ENCODE measurements at regions not wholly inside any gene's neighbourhood (a gene's known extent, or its start where the extent isn't known, plus 50 kb on each side); places are given as distances from the start of the nearest gene placed in this dataset.
A peak's percentile ranks its signal among the peaks of the same experiment; 100 is the strongest.

- in situ Hi-C loops (cut with HindIII; ENCODE audit: low sequenced_read_pairs): no loop called here
- no peak for DNase-seq (ENCODE audit: low spot score)
Observed at GRCh38 chr4:38560768-38561558, 103.0 kb upstream of the KLF3 start.

- in situ Hi-C loops (cut with HindIII; ENCODE audit: low sequenced_read_pairs): no loop called here
- DNase-seq (ENCODE audit: low spot score): no peak
Observed at GRCh38 chr4:38562751-38563198, 101.2 kb upstream of the KLF3 start.

- in situ Hi-C loops (cut with HindIII; ENCODE audit: low sequenced_read_pairs): no loop called here
- peak; percentile 40 for DNase-seq (ENCODE audit: low spot score)
Observed at GRCh38 chr4:38563707-38564495, 100.1 kb upstream of the KLF3 start.

GRCh38 chr4:38565271-38566199 is 98.5 kb upstream of the KLF3 start:
- no peak for DNase-seq (ENCODE audit: low spot score)
- in situ Hi-C loops (cut with HindIII; ENCODE audit: low sequenced_read_pairs): no loop called here

GRCh38 chr4:38566806-38567398 is 97.1 kb upstream of the KLF3 start:
- in situ Hi-C loops (cut with HindIII; ENCODE audit: low sequenced_read_pairs): no loop called here

GRCh38 chr4:38567457-38567856 is 96.5 kb upstream of the KLF3 start:
- no peak for DNase-seq (ENCODE audit: low spot score)
- in situ Hi-C loops (cut with HindIII; ENCODE audit: low sequenced_read_pairs): no loop called here

More at GRCh38 chr4:38566806-38567398, 97.1 kb upstream of the KLF3 start:
- DNase-seq (ENCODE audit: low spot score): no peak

- no peak for DNase-seq (ENCODE audit: low spot score)
- in situ Hi-C loops (cut with HindIII; ENCODE audit: low sequenced_read_pairs): no loop called here
Observed at GRCh38 chr4:38568768-38569167, 95.2 kb upstream of the KLF3 start.

GRCh38 chr4:38570647-38571276 is 93.2 kb upstream of the KLF3 start:
- in situ Hi-C loops (cut with HindIII; ENCODE audit: low sequenced_read_pairs): no loop called here
- no peak for DNase-seq (ENCODE audit: low spot score)

- no peak for DNase-seq (ENCODE audit: low spot score)
- in situ Hi-C loops (cut with HindIII; ENCODE audit: low sequenced_read_pairs): no loop called here
Observed at GRCh38 chr4:38572793-38573192, 91.2 kb upstream of the KLF3 start.

- in situ Hi-C loops (cut with HindIII; ENCODE audit: low sequenced_read_pairs): no loop called here
- DNase-seq (ENCODE audit: low spot score): peak; percentile 88
Observed at GRCh38 chr4:38574559-38575333, 89.3 kb upstream of the KLF3 start.

GRCh38 chr4:38576767-38577166 is 87.2 kb upstream of the KLF3 start:
- in situ Hi-C loops (cut with HindIII; ENCODE audit: low sequenced_read_pairs): no loop called here
- DNase-seq (ENCODE audit: low spot score): no peak

- no peak for DNase-seq (ENCODE audit: low spot score)
- in situ Hi-C loops (cut with HindIII; ENCODE audit: low sequenced_read_pairs): no loop called here
Observed at GRCh38 chr4:38577462-38577861, 86.5 kb upstream of the KLF3 start.

GRCh38 chr4:38581426-38582106 is 82.4 kb upstream of the KLF3 start:
- no peak for DNase-seq (ENCODE audit: low spot score)
- in situ Hi-C loops (cut with HindIII; ENCODE audit: low sequenced_read_pairs): loop anchor here (10.0 kb wide), 1 partner anchor 83 kb away; the partner anchor contains the start of gene KLF3

- in situ Hi-C loops (cut with HindIII; ENCODE audit: low sequenced_read_pairs): loop anchor here (10.0 kb wide), 1 partner anchor 82 kb away; the partner anchor contains the start of gene KLF3
- DNase-seq (ENCODE audit: low spot score): no peak
Observed at GRCh38 chr4:38582445-38582844, 81.6 kb upstream of the KLF3 start.

- peak; percentile 9 for DNase-seq (ENCODE audit: low spot score)
- in situ Hi-C loops (cut with HindIII; ENCODE audit: low sequenced_read_pairs): loop anchor here (10.0 kb wide), 1 partner anchor 82 kb away; the partner anchor contains the start of gene KLF3
Observed at GRCh38 chr4:38582889-38583470, 81.0 kb upstream of the KLF3 start.

- no peak for DNase-seq (ENCODE audit: low spot score)
- in situ Hi-C loops (cut with HindIII; ENCODE audit: low sequenced_read_pairs): loop anchor here (10.0 kb wide), 1 partner anchor 79 kb away; the partner anchor contains the start of gene KLF3
Observed at GRCh38 chr4:38585871-38586270, 78.1 kb upstream of the KLF3 start.

- in situ Hi-C loops (cut with HindIII; ENCODE audit: low sequenced_read_pairs): loop anchor here (10.0 kb wide), 1 partner anchor 78 kb away; the partner anchor contains the start of gene KLF3
- no peak for DNase-seq (ENCODE audit: low spot score)
Observed at GRCh38 chr4:38587106-38587505, 76.9 kb upstream of the KLF3 start.
